Activated CD8-positive, alpha-beta memory T cell treated with anti-CD3 and anti-CD28 coated beads, Interleukin-2, amount 10 ng/mL, durations not matched to agents 7 days and 5 days (primary cell): ENCODE measurements at regions not wholly inside any gene's neighbourhood (a gene's known extent, or its start where the extent isn't known, plus 50 kb on each side); places are given as distances from the start of the nearest gene placed in this dataset.

Experiments
- ATAC-seq: fragments of 150-1000 bp; cut with Tn5 transposase; one replicate; pipeline ENCODE4 v1.10.0; 2021; ENCODE audit warnings: moderate library complexity
- CTCF ChIA-PET: fragments of 350-600 bp; sonication (Branson Sonifier 250); formaldehyde crosslinking; loops from one replicate; lab custom pipeline; 2021; ENCODE audit warnings: antibody characterized with exemption; lab: Charles Lee
- DNase-seq: peaks from one replicate; pipeline ENCODE4 v3.0.0-alpha.2; 2020
- H3K27ac Mint-ChIP-seq: one replicate; pipeline ENCODE4 v1.8.0; 2021; ENCODE audit warnings: mild to moderate bottlenecking, mixed read lengths
- H3K27me3 Mint-ChIP-seq: one replicate; pipeline ENCODE4 v1.8.0; 2021; ENCODE audit warnings: mixed read lengths
- H3K36me3 Mint-ChIP-seq: one replicate; pipeline ENCODE4 v1.8.0; 2021; ENCODE audit warnings: mild to moderate bottlenecking, mixed read lengths
- H3K4me1 Mint-ChIP-seq: one replicate; pipeline ENCODE4 v1.8.0; 2021; ENCODE audit warnings: mixed read lengths
- H3K4me3 Mint-ChIP-seq: one replicate; pipeline ENCODE4 v1.8.0; 2021; ENCODE audit warnings: mild to moderate bottlenecking, moderate library complexity, mixed read lengths
- H3K9me3 Mint-ChIP-seq: one replicate; pipeline ENCODE4 v1.8.0; 2022; ENCODE audit warnings: low read depth, mixed read lengths

DNA sequence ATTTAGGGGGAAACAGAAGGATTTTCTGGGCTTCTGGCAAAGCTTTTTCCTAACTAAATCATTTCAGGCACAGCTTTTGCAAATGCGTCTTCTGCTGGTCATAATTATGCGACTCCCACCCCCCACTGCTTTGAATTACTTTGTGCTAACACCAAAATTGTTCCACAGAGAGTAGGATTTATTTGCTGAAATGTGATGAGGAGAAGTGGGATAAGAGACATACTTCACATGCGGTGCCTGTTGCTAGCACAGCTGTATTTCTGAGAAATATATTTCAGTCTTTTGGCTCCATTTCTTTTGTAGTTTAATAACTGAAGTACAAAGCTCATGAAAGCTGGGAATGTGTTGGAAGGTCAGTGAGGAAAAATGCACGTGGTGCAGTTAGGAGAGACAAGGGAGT is 83.2 kb upstream of the TAS2R1 start:
- no peak overlapping the region for H3K27ac Mint-ChIP-seq
- H3K36me3 Mint-ChIP-seq, result no peaks in the 10 kb centered on the region
- no peaks in the 10 kb centered on the region for H3K27me3 Mint-ChIP-seq
- CTCF ChIA-PET, result no interaction called here
- H3K4me1 Mint-ChIP-seq, result no peaks in the 10 kb centered on the region
- no peak for DNase-seq
- no peaks in the 10 kb centered on the region for H3K9me3 Mint-ChIP-seq
- no peak overlapping the region for H3K4me3 Mint-ChIP-seq
- ATAC-seq, result no peak

DNA sequence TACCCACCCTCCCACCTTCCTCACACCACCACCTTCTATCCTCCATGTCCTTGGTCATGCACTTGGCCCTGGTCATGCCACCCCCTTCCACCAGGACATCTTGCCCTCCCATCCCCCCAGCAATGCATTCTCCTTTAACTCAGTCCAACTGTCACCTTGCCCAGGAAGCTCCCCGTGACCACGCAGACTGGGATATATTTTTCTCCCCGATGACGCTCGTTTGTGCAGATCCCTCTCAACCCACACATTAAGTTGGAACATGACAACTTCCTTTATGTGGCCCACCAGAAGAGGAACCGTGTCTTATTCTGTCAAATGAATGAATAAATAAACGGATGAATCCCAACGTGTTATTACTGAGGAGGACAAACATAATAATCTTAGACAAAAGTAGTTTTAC is 82.8 kb upstream of the TAS2R1 start:
- CTCF ChIA-PET, result no interaction called here
- H3K27ac Mint-ChIP-seq, result no peak overlapping the region
- no peaks in the 10 kb centered on the region for H3K9me3 Mint-ChIP-seq
- no peaks in the 10 kb centered on the region for H3K36me3 Mint-ChIP-seq
- no peaks in the 10 kb centered on the region for H3K27me3 Mint-ChIP-seq
- ATAC-seq (no peak), DNase-seq (no peak)
- no peaks in the 10 kb centered on the region for H3K4me1 Mint-ChIP-seq
- no peak overlapping the region for H3K4me3 Mint-ChIP-seq

DNA sequence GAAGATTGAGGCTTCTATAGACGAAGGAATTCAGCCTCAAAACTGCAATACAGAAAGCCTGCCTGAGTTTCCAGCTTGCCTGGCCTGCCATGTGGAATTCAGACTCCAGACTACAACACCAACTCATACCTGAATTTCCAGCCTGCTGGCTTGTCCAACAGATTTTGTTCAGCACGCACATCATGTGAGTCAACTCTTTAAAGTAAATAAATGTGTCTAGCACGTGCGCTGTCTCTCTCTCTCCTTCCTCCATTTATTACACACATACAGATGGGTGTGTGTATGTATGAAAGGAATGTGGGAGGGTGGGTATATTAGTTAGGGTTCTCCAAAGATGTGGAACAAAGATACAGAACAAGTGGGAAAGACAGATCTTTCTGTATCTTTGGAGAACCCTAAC is 82.4 kb upstream of the TAS2R1 start:
- H3K27me3 Mint-ChIP-seq, result no peaks in the 10 kb centered on the region
- H3K9me3 Mint-ChIP-seq, result no peaks in the 10 kb centered on the region
- H3K36me3 Mint-ChIP-seq, result no peaks in the 10 kb centered on the region
- no peak for DNase-seq
- ATAC-seq, result no peak
- H3K4me3 Mint-ChIP-seq, result no peak overlapping the region
- no peaks in the 10 kb centered on the region for H3K4me1 Mint-ChIP-seq
- H3K27ac Mint-ChIP-seq, result no peak overlapping the region
- CTCF ChIA-PET, result no interaction called here

DNA sequence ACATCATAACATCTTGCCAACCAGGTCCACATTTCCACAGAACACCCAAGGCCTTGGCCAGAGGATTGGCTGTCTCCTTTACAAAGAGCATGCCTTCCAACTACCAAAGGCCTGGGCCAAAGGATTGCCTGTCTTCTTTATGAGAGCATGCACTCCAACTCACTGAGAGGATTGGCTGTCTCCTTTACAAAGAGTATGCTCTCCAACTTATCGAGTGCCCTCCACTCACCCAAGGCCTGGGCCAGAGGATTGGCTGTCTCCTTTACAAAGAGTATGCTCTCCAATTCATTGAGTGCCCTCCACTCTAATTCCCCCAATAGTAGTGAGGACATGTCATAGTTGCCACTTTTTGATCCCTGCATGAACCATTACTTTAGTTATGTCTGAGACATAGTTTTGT is 79.9 kb upstream of the TAS2R1 start:
- Mint-ChIP-seq H3K9me3 (no peaks in the 10 kb centered on the region), H3K36me3 (no peaks in the 10 kb centered on the region), H3K27ac (no peak overlapping the region), H3K4me1 (no peaks in the 10 kb centered on the region), H3K4me3 (no peak overlapping the region), H3K27me3 (no peaks in the 10 kb centered on the region)
- DNase-seq (no peak), ATAC-seq (no peak)
- CTCF ChIA-PET, result no interaction called here

DNA sequence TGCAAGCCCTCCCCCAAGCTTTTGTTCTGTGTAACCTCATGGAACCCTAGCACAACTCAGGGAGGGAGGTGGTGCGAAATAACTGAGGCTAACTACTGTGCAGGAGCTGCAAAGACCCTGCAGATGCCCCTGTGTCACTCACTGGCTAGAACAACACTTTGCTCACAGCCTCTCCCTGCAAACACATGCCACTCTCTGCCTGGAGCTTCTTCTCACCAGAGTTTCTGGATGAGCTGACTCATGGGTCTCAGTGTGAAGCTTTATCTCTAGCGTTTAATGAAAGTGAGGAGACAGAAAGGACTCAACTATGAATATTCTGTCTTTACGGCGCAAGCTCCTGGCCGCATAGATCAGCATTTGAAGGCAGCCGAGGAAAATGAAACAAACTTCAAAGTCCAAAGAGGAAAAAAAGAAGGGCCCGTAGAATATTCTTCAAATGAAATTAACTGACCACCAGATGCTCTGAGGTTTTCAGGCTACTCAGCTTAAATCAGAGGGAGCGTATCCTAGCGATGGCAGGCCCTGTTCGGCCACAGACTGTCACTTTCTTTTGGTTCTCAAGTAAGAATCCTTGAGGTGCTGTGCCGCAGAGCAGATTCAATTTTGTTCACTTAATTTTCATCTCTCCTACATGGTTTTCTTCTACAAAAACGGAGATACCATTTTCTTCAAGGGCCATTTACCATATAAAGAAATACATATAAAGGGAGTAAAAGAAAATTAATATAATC is 77.7 kb upstream of the TAS2R1 start:
- H3K4me3 Mint-ChIP-seq, result no peak overlapping the region
- CTCF ChIA-PET, result no interaction called here
- no peaks in the 10 kb centered on the region for H3K27me3 Mint-ChIP-seq
- no peaks in the 10 kb centered on the region for H3K4me1 Mint-ChIP-seq
- no peaks in the 10 kb centered on the region for H3K36me3 Mint-ChIP-seq
- no peak overlapping the region for H3K27ac Mint-ChIP-seq
- ATAC-seq (no peak), DNase-seq (no peak)
- no peaks in the 10 kb centered on the region for H3K9me3 Mint-ChIP-seq

DNA sequence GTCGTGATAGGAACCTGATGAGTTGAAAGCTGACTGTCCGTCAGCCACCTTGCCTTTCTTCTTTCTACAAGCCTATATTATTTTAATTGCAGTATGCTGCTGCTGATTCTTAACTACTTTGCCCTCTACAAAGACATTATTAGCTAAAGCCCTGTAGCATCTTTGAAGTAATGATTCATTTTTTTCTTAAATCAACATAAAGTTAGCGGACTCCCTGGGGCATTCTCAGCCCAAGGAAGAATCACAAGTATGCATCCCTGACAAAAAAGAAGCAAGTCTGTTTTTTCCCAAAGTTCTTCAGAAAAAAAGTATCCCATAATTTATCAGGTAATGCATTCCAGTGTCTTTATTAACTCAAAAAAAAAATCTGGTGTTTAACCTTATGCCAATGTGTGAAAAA is 69.5 kb upstream of the TAS2R1 start:
- Mint-ChIP-seq H3K9me3 (peaks cover 6% of the 10 kb centered on the region), H3K4me1 (no peaks in the 10 kb centered on the region), H3K36me3 (no peaks in the 10 kb centered on the region), H3K27me3 (no peaks in the 10 kb centered on the region), H3K27ac (no peak overlapping the region), H3K4me3 (no peak overlapping the region)
- no peak for ATAC-seq
- CTCF ChIA-PET, result no interaction called here
- no peak for DNase-seq

DNA sequence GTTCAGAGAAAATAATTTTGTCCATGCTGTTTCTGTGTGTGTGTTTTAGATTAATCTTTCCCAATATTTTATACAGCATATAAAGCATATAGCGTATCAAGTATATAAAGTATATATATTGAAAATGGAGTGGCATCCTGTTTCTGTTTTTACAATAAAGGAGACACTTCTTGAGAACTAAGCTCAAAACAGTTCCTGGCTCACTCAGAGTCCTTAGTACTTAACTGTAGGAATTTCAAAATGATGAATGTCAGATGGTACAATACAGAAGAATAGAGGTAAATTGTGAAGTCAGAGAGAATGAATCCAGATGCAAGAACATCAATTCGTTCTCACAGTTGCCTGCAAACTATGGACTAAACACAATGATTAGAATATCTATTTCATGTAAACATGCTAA is 68.7 kb upstream of the TAS2R1 start:
- DNase-seq, result no peak
- no peak overlapping the region for H3K27ac Mint-ChIP-seq
- H3K4me1 Mint-ChIP-seq, result no peaks in the 10 kb centered on the region
- CTCF ChIA-PET, result no interaction called here
- H3K27me3 Mint-ChIP-seq, result no peaks in the 10 kb centered on the region
- peaks cover 6% of the 10 kb centered on the region for H3K9me3 Mint-ChIP-seq
- ATAC-seq, result no peak
- H3K36me3 Mint-ChIP-seq, result no peaks in the 10 kb centered on the region
- no peak overlapping the region for H3K4me3 Mint-ChIP-seq

DNA sequence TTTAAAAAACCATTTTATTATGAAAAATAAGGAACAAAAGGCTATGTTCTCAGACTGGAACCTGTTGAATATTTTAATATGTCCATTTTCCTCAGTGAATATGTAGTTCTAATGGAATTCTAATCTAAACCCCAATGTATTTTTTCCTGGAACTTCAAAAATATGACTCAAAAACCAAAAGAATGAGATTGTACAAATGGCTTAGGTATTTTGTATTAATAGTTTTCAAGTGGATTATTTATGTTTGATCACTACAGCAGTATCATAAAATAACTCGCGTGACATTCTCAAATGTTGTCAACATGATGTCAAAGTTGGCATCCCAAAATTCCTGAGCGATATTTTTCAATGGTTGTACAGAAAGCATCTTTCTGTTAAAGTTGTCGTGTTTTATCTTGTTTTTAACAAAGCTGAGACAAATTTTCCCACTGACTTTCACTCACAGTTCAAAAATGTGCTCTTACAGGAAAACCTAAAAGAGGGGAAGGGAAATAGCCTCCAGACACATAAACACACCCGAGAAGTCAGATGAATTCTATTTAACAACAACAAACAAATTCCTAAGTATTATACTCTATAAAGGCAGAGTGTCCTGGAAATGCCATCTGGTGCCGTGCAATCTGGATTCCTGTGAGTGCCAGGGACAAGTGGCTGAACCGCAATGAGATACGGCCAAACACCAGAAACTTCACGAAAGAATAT is 68.1 kb upstream of the TAS2R1 start:
- CTCF ChIA-PET, result no interaction called here
- ATAC-seq (no peak), DNase-seq (no peak)
- peaks cover 6% of the 10 kb centered on the region for H3K9me3 Mint-ChIP-seq
- H3K27ac Mint-ChIP-seq, result no peak overlapping the region
- no peaks in the 10 kb centered on the region for H3K36me3 Mint-ChIP-seq
- H3K27me3 Mint-ChIP-seq, result no peaks in the 10 kb centered on the region
- H3K4me3 Mint-ChIP-seq, result no peak overlapping the region
- no peaks in the 10 kb centered on the region for H3K4me1 Mint-ChIP-seq

DNA sequence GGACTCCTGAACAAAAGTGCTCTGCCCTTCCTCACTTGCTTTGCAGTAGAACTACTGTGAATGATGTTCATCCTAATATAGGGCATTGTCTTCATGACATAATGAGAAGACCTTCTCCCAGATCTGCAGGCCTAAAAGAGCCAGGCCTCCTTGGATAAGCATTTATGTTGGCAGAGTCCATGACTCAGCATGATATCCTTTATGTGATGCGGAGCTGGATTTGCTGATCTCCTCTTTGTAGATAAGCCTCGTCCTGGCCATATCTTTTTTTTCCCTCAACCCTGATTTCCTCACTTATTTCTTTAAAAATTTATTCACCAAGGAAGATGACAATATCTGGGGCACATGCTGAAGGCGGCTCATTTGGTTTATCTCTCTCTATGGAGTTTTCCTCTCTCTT is 62.4 kb upstream of the TAS2R1 start:
- H3K4me3 Mint-ChIP-seq, result no peak overlapping the region
- ATAC-seq (no peak), DNase-seq (no peak)
- no peaks in the 10 kb centered on the region for H3K36me3 Mint-ChIP-seq
- no peaks in the 10 kb centered on the region for H3K4me1 Mint-ChIP-seq
- H3K9me3 Mint-ChIP-seq, result no peaks in the 10 kb centered on the region
- H3K27ac Mint-ChIP-seq, result no peak overlapping the region
- H3K27me3 Mint-ChIP-seq, result no peaks in the 10 kb centered on the region
- CTCF ChIA-PET, result no interaction called here

DNA sequence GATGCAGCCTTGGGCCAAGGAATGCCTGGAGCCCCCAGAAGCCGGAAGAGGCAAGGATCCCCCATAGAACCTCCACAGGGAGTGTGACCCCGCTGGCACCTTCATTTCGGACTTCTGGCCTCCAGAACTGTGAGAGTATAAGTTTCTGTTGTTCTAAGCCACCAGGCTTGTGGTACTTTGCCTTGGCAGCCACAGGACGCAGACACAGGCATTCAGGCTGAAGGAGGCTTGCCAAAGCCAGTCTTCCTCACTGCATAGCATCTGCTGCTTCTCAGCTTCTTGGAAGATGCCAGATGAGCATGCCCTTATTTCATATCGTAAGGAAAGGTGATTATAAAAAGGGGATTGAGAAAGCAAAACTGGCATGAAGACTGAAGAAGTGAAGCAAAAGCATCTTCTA is 61.1 kb upstream of the TAS2R1 start:
- Mint-ChIP-seq H3K27ac (no peak overlapping the region), H3K27me3 (no peaks in the 10 kb centered on the region)
- no peak for DNase-seq

DNA sequence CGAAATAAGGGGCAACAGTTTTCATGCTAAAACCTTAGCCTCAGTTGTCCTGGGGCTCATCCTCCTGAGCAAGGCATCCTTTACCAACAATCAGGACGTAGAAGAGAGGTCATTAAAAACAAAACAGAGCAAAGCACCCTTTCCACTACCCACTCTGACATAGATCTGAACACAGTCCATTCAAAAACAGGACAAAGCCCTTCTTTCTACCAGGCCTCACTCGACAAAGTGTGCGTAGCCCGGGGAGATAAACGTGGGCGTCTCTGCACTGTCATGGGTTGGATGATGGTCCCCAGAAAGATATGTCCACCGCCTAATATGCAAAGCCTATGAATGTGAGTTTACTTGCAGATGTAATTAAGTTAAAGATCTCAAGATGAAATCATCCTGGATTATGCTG is 60.6 kb upstream of the TAS2R1 start:
- no peak overlapping the region for H3K27ac Mint-ChIP-seq
- CTCF ChIA-PET, result no interaction called here
- peaks cover 2% of the 10 kb centered on the region for H3K9me3 Mint-ChIP-seq
- H3K36me3 Mint-ChIP-seq, result no peaks in the 10 kb centered on the region
- H3K4me3 Mint-ChIP-seq, result no peak overlapping the region
- ATAC-seq (no peak), DNase-seq (no peak)
- H3K4me1 Mint-ChIP-seq, result no peaks in the 10 kb centered on the region
- H3K27me3 Mint-ChIP-seq, result no peaks in the 10 kb centered on the region

More for the DNA sequence above, 61.1 kb upstream of the TAS2R1 start:
- peaks cover 2% of the 10 kb centered on the region for H3K9me3 Mint-ChIP-seq
- no peak for ATAC-seq
- H3K4me3 Mint-ChIP-seq, result no peak overlapping the region
- no peaks in the 10 kb centered on the region for H3K4me1 Mint-ChIP-seq
- CTCF ChIA-PET, result no interaction called here
- H3K36me3 Mint-ChIP-seq, result no peaks in the 10 kb centered on the region

DNA sequence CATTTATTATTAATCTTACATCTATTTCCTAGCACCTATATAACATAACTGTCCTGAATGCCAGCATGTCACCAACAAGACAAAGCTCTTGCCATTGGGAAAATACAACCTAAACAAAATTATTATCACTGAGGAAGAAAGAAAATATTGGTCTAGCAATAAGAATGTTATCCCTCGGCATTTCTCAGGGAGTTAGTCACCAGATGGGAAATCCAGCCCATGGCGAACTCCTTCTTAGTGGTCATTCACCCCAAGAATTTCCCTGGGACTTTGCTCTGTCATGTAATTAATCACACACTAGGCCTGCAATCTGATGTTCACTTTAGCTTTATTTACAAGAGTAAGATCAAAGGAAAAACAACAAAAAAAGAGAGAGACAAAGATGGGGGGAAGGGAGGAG is 56.1 kb upstream of the TAS2R1 start:
- Mint-ChIP-seq H3K9me3 (peaks cover 2% of the 10 kb centered on the region), H3K4me1 (no peaks in the 10 kb centered on the region), H3K27ac (no peak overlapping the region), H3K4me3 (no peak overlapping the region), H3K36me3 (no peaks in the 10 kb centered on the region), H3K27me3 (no peaks in the 10 kb centered on the region)
- DNase-seq (no peak), ATAC-seq (no peak)
- CTCF ChIA-PET, result no interaction called here

DNA sequence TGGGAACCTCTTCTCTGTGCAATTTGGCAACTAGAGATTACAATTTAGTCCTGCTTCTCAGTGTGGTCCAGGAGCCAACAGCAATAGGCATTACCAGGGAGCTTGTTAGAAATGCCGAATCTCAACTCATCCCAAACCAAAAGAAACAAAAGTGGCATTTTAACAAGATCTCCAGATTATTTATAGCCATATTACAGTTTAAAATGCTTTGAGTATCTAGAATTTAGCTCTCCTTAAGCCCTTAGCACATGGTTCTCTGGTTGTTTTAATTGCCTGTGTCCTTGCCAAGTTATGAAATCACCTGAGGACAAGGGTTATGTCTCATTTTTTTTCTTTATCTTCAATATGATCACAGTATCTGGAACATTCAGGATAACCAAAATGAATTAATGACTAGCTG is 51.6 kb upstream of the TAS2R1 start:
- peaks cover 8% of the 10 kb centered on the region for H3K9me3 Mint-ChIP-seq
- ATAC-seq, result no peak
- no peaks in the 10 kb centered on the region for H3K36me3 Mint-ChIP-seq
- DNase-seq, result no peak
- CTCF ChIA-PET, result no interaction called here
- H3K27ac Mint-ChIP-seq, result no peak overlapping the region
- no peaks in the 10 kb centered on the region for H3K4me1 Mint-ChIP-seq
- no peaks in the 10 kb centered on the region for H3K27me3 Mint-ChIP-seq
- no peak overlapping the region for H3K4me3 Mint-ChIP-seq
